ENCODE measurements at regions not wholly inside any gene's neighbourhood (a gene's known extent, or its start where the extent isn't known, plus 50 kb on each side); places are given as distances from the start of the nearest gene placed in this dataset.

- H3K9me3 ChIP-seq (replicated peaks in 1 of 11), result peaks cover 0 to 16% (median 9%) of the 10 kb centered on the region in 11 experiments; a peak in 11 of 22 replicates
- H3K27ac ChIP-seq, result no peak overlapping the region
- no peak overlapping the region for H3K9ac ChIP-seq
- no peak overlapping the region for H3K4me2 ChIP-seq
- H3K36me3 ChIP-seq, result no peaks in the 10 kb centered on the region
- H3K4me3 ChIP-seq, result no peak overlapping the region
- TF ChIP-seq Cebpa-rat (IDR thresholded peaks at IDR 0.05), result no peak
- no peaks in the 10 kb centered on the region for H3K27me3 ChIP-seq
- H3K4me1 ChIP-seq, result peaks cover 0 to 11% (median 6%) of the 10 kb centered on the region in 10 experiments; a peak in 12 of 20 replicates
- H4K20me1 ChIP-seq, result no peaks in the 10 kb centered on the region
These were observed 152.8 kb downstream of the B3GNT2 start for GRCh38 chr2:62348700-62349099.

- no peaks in the 10 kb centered on the region for H3K36me3 ChIP-seq
- H3K27me3 ChIP-seq, result no peaks in the 10 kb centered on the region
- peaks cover 0 to 21% (median 15%) of the 10 kb centered on the region in 10 experiments; a peak in 14 of 20 replicates for H3K4me1 ChIP-seq
- TF ChIP-seq Cebpa-rat (IDR thresholded peaks at IDR 0.05), result no peak
- no peak overlapping the region for H3K9ac ChIP-seq
- peaks cover 0 to 16% (median 9%) of the 10 kb centered on the region in 11 experiments; a peak in 11 of 22 replicates for H3K9me3 ChIP-seq (replicated peaks in 1 of 11)
- no peak overlapping the region for H3K4me3 ChIP-seq
- no peak overlapping the region for H3K4me2 ChIP-seq
- H3K27ac ChIP-seq, result no peak overlapping the region
- H4K20me1 ChIP-seq, result no peaks in the 10 kb centered on the region
These were observed 151.8 kb downstream of the B3GNT2 start for GRCh38 chr2:62347563-62348270.

GRCh38 chr2:62344472-62344871, 148.6 kb downstream of the B3GNT2 start:
- Histone ChIP-seq H4K20me1 (no peaks in the 10 kb centered on the region), H3K4me1 (peaks cover 0 to 29% (median 19%) of the 10 kb centered on the region in 10 experiments; a peak in 14 of 20 replicates), H3K4me3 (no peak overlapping the region), H3K4me2 (peak overlapping the region in 3 of 11 experiments; percentile 2 to 39 (median 12); a peak in 3 of 22 replicates), H3K36me3 (no peaks in the 10 kb centered on the region), H3K27me3 (no peaks in the 10 kb centered on the region), H3K9me3 (replicated peaks in 1 of 11) (peaks cover 0 to 4% (median 0%) of the 10 kb centered on the region in 11 experiments; a peak in 1 of 22 replicates), H3K9ac (no peak overlapping the region), H3K27ac (no peak overlapping the region)
- no peak for TF ChIP-seq Cebpa-rat (IDR thresholded peaks at IDR 0.05)

- Histone ChIP-seq H3K4me2 (peak overlapping the region in 7 of 11 experiments; percentile 2 to 44 (median 27); a peak in 10 of 22 replicates), H3K36me3 (no peaks in the 10 kb centered on the region), H3K9me3 (replicated peaks in 1 of 11) (peaks cover 0 to 4% (median 0%) of the 10 kb centered on the region in 11 experiments; a peak in 1 of 22 replicates), H3K27me3 (no peaks in the 10 kb centered on the region), H3K4me1 (peaks cover 0 to 29% (median 19%) of the 10 kb centered on the region in 10 experiments; a peak in 14 of 20 replicates), H3K4me3 (no peak overlapping the region), H3K27ac (no peak overlapping the region), H3K9ac (no peak overlapping the region), H4K20me1 (no peaks in the 10 kb centered on the region)
- no peak for TF ChIP-seq Cebpa-rat (IDR thresholded peaks at IDR 0.05)
These were observed 147.9 kb downstream of the B3GNT2 start for GRCh38 chr2:62343636-62344337.

GRCh38 chr2:62343206-62343605, 147.3 kb downstream of the B3GNT2 start:
- Histone ChIP-seq H3K4me2 (peak overlapping the region in 6 of 11 experiments; percentile 20 to 44 (median 28); a peak in 11 of 22 replicates), H3K4me1 (peaks cover 0 to 29% (median 19%) of the 10 kb centered on the region in 10 experiments; a peak in 14 of 20 replicates), H3K27ac (no peak overlapping the region), H3K4me3 (no peak overlapping the region), H3K36me3 (no peaks in the 10 kb centered on the region), H3K27me3 (no peaks in the 10 kb centered on the region), H3K9ac (no peak overlapping the region), H4K20me1 (no peaks in the 10 kb centered on the region), H3K9me3 (replicated peaks in 1 of 11) (peaks cover 0 to 4% (median 0%) of the 10 kb centered on the region in 11 experiments; a peak in 1 of 22 replicates)
- TF ChIP-seq Cebpa-rat (IDR thresholded peaks at IDR 0.05), result no peak

GRCh38 chr2:62340994-62341484, 145.1 kb downstream of the B3GNT2 start:
- Histone ChIP-seq H3K9me3 (replicated peaks in 1 of 11) (peaks cover 0 to 4% (median 0%) of the 10 kb centered on the region in 11 experiments; a peak in 1 of 22 replicates), H3K36me3 (no peaks in the 10 kb centered on the region), H4K20me1 (no peaks in the 10 kb centered on the region), H3K9ac (0 out of 22 replicates have a peak overlapping the region, but pooled peaks of 1 of the 11 experiments have one; percentile 51), H3K27ac (no peak overlapping the region), H3K4me1 (peaks cover under 1 to 30% (median 20%) of the 10 kb centered on the region in 10 experiments; a peak in 16 of 20 replicates), H3K27me3 (no peaks in the 10 kb centered on the region), H3K4me3 (no peak overlapping the region), H3K4me2 (no peak overlapping the region)
- no peak for TF ChIP-seq Cebpa-rat (IDR thresholded peaks at IDR 0.05)

- no peak overlapping the region for H3K9ac ChIP-seq
- no peak overlapping the region for H3K4me2 ChIP-seq
- H3K4me3 ChIP-seq, result no peak overlapping the region
- no peaks in the 10 kb centered on the region for H3K9me3 ChIP-seq (replicated peaks in 1 of 11)
- H3K4me1 ChIP-seq, result peaks cover 10 to 42% (median 30%) of the 10 kb centered on the region in 10 experiments; a peak in 19 of 20 replicates
- H4K20me1 ChIP-seq, result no peaks in the 10 kb centered on the region
- H3K36me3 ChIP-seq, result no peaks in the 10 kb centered on the region
- TF ChIP-seq Cebpa-rat (IDR thresholded peaks at IDR 0.05), result no peak
- no peak overlapping the region for H3K27ac ChIP-seq
- no peaks in the 10 kb centered on the region for H3K27me3 ChIP-seq
These were observed 143.9 kb downstream of the B3GNT2 start for GRCh38 chr2:62339837-62340236.

- H3K27ac ChIP-seq, result no peak overlapping the region
- no peak overlapping the region for H3K9ac ChIP-seq
- H3K4me1 ChIP-seq, result peaks cover 10 to 42% (median 29%) of the 10 kb centered on the region in 10 experiments; a peak in 19 of 20 replicates
- no peak for TF ChIP-seq Cebpa-rat (IDR thresholded peaks at IDR 0.05)
- H3K4me2 ChIP-seq, result no peak overlapping the region
- no peaks in the 10 kb centered on the region for H4K20me1 ChIP-seq
- no peaks in the 10 kb centered on the region for H3K36me3 ChIP-seq
- H3K4me3 ChIP-seq, result no peak overlapping the region
- no peaks in the 10 kb centered on the region for H3K9me3 ChIP-seq (replicated peaks in 1 of 11)
- no peaks in the 10 kb centered on the region for H3K27me3 ChIP-seq
These were observed 143.5 kb downstream of the B3GNT2 start for GRCh38 chr2:62339413-62339812.

GRCh38 chr2:62338111-62338510, 142.2 kb downstream of the B3GNT2 start:
- Histone ChIP-seq H3K4me2 (no peak overlapping the region), H3K4me3 (no peak overlapping the region), H3K4me1 (peaks cover 11 to 38% (median 23%) of the 10 kb centered on the region in 10 experiments; a peak in 19 of 20 replicates), H3K9me3 (replicated peaks in 1 of 11) (no peaks in the 10 kb centered on the region), H3K9ac (no peak overlapping the region), H4K20me1 (no peaks in the 10 kb centered on the region), H3K27me3 (no peaks in the 10 kb centered on the region), H3K36me3 (no peaks in the 10 kb centered on the region), H3K27ac (no peak overlapping the region)
- TF ChIP-seq Cebpa-rat (IDR thresholded peaks at IDR 0.05), result no peak

Data from BLaER1 treated with 17β-estradiol and CSF1 and Interleukin-3, amounts not matched to agents 10 nM and 100 nM (cell line).